ENCODE measurements at regions not wholly inside any gene's neighbourhood (a gene's known extent, or its start where the extent isn't known, plus 50 kb on each side); places are given as distances from the start of the nearest gene placed in this dataset.

GRCh38 chr12:22876262-22876661 lies 251.3 kb downstream of the ETNK1 start:
- Histone ChIP-seq H3K36me3 (no peaks in the 10 kb centered on the region), H3K9me3 (no peaks in the 10 kb centered on the region), H3K4me3 (ENCODE audit: low read depth, low read length) (no peak overlapping the region), H3K4me1 (no peaks in the 10 kb centered on the region), H3K27me3 (no peaks in the 10 kb centered on the region)
- no peak for TF ChIP-seq CTCF (IDR thresholded peaks at IDR 0.05; ENCODE audit: low read depth, low read length)
- no peak for DNase-seq

- H3K27me3 ChIP-seq = no peaks in the 10 kb centered on the region
- no peak overlapping the region for H3K4me3 ChIP-seq (ENCODE audit: low read depth, low read length)
- no peaks in the 10 kb centered on the region for H3K36me3 ChIP-seq
- no peak for TF ChIP-seq CTCF (IDR thresholded peaks at IDR 0.05; ENCODE audit: low read depth, low read length)
- no peaks in the 10 kb centered on the region; the same call in 1 of the 2 replicates for H3K9me3 ChIP-seq
- DNase-seq = no peak
- H3K4me1 ChIP-seq = no peaks in the 10 kb centered on the region
Observed at GRCh38 chr12:22879203-22879602, 254.2 kb downstream of the ETNK1 start.

GRCh38 chr12:22880331-22880730 lies 255.4 kb downstream of the ETNK1 start:
- no peaks in the 10 kb centered on the region; the same call in 1 of the 2 replicates for H3K9me3 ChIP-seq
- no peaks in the 10 kb centered on the region for H3K36me3 ChIP-seq
- no peak for DNase-seq
- no peak for TF ChIP-seq CTCF (IDR thresholded peaks at IDR 0.05; ENCODE audit: low read depth, low read length)
- H3K4me1 ChIP-seq = no peaks in the 10 kb centered on the region
- no peak overlapping the region for H3K4me3 ChIP-seq (ENCODE audit: low read depth, low read length)
- H3K27me3 ChIP-seq = no peaks in the 10 kb centered on the region

- no peaks in the 10 kb centered on the region for H3K4me1 ChIP-seq
- no peak for TF ChIP-seq CTCF (IDR thresholded peaks at IDR 0.05; ENCODE audit: low read depth, low read length)
- no peaks in the 10 kb centered on the region for H3K27me3 ChIP-seq
- no peaks in the 10 kb centered on the region; the same call in 1 of the 2 replicates for H3K9me3 ChIP-seq
- H3K36me3 ChIP-seq = no peaks in the 10 kb centered on the region
- no peak overlapping the region for H3K4me3 ChIP-seq (ENCODE audit: low read depth, low read length)
- DNase-seq = no peak
Observed at GRCh38 chr12:22880807-22881206, 255.8 kb downstream of the ETNK1 start.

- no peaks in the 10 kb centered on the region; the same call in 1 of the 2 replicates for H3K9me3 ChIP-seq
- DNase-seq = no peak
- no peaks in the 10 kb centered on the region for H3K27me3 ChIP-seq
- H3K4me1 ChIP-seq = no peaks in the 10 kb centered on the region
- no peak for TF ChIP-seq CTCF (IDR thresholded peaks at IDR 0.05; ENCODE audit: low read depth, low read length)
- H3K4me3 ChIP-seq (ENCODE audit: low read depth, low read length) = no peak overlapping the region
- H3K36me3 ChIP-seq = no peaks in the 10 kb centered on the region
Observed at GRCh38 chr12:22881878-22882385, 257.0 kb downstream of the ETNK1 start.

GRCh38 chr12:22882559-22882958 lies 257.6 kb downstream of the ETNK1 start:
- Histone ChIP-seq H3K36me3 (no peaks in the 10 kb centered on the region), H3K27me3 (no peaks in the 10 kb centered on the region), H3K4me3 (ENCODE audit: low read depth, low read length) (no peak overlapping the region), H3K4me1 (no peaks in the 10 kb centered on the region), H3K9me3 (no peaks in the 10 kb centered on the region; the same call in 1 of the 2 replicates)
- peak; percentile 12; the same call in 1 of the 2 replicates for TF ChIP-seq CTCF (IDR thresholded peaks at IDR 0.05; ENCODE audit: low read depth, low read length)
- DNase-seq = no peak
